ENCODE measurements at regions not wholly inside any gene's neighbourhood (a gene's known extent, or its start where the extent isn't known, plus 50 kb on each side); places are given as distances from the start of the nearest gene placed in this dataset.
"Not testable (repeated sequence)": the region's sequence is repeated elsewhere in the genome, so short reads cannot be mapped to it uniquely, and the experiment has no call there.

- H3K4me3 ChIP-seq (ENCODE audit: low read depth, low read length) = no peak overlapping the region
- TF ChIP-seq, protein P1, sequence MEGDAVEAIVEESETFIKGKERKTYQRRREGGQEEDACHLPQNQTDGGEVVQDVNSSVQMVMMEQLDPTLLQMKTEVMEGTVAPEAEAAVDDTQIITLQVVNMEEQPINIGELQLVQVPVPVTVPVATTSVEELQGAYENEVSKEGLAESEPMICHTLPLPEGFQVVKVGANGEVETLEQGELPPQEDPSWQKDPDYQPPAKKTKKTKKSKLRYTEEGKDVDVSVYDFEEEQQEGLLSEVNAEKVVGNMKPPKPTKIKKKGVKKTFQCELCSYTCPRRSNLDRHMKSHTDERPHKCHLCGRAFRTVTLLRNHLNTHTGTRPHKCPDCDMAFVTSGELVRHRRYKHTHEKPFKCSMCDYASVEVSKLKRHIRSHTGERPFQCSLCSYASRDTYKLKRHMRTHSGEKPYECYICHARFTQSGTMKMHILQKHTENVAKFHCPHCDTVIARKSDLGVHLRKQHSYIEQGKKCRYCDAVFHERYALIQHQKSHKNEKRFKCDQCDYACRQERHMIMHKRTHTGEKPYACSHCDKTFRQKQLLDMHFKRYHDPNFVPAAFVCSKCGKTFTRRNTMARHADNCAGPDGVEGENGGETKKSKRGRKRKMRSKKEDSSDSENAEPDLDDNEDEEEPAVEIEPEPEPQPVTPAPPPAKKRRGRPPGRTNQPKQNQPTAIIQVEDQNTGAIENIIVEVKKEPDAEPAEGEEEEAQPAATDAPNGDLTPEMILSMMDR (IDR thresholded peaks at IDR 0.05; ENCODE audit: borderline replicate concordance, insufficient read depth, low read depth, low read length) = no peak
Observed at GRCh38 chr7:86391813-86392212, 251.9 kb upstream of the GRM3 start.

GRCh38 chr7:86375602-86376001 lies 268.1 kb upstream of the GRM3 start:
- H3K4me3 ChIP-seq (ENCODE audit: low read depth, low read length) = not testable (repeated sequence)

- TF ChIP-seq, protein P1 (IDR thresholded peaks at IDR 0.05; ENCODE audit: borderline replicate concordance, insufficient read depth, low read depth, low read length) = no peak
- H3K4me3 ChIP-seq (ENCODE audit: low read depth, low read length) = no peak overlapping the region
Observed at GRCh38 chr7:86372262-86372661, 271.4 kb upstream of the GRM3 start.

DNA sequence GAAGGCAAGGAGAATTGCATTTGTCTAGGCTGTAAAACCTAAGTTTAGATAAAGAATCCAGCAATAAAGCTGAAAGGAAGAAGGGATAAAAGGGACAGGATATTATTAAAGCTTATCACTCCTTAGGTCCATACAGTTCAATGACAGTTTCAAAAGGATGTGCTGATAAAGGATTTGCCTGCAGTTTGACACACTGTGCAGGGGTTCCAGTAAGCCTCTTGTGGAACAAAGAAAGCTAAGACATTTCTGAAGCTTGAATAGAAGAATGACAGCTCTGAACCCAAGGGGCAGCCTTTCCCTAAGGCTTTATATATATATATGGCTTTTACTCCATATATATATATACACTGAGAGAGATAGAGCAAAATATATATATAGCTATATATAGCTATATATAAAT lies 276.8 kb upstream of the GRM3 start:
- TF ChIP-seq, protein P1 (IDR thresholded peaks at IDR 0.05; ENCODE audit: borderline replicate concordance, insufficient read depth, low read depth, low read length) = no peak
- no peak overlapping the region for H3K4me3 ChIP-seq (ENCODE audit: low read depth, low read length)

- not testable (repeated sequence) for H3K4me3 ChIP-seq (ENCODE audit: low read depth, low read length)
Observed at GRCh38 chr7:86340407-86340806, 303.3 kb upstream of the GRM3 start.

DNA sequence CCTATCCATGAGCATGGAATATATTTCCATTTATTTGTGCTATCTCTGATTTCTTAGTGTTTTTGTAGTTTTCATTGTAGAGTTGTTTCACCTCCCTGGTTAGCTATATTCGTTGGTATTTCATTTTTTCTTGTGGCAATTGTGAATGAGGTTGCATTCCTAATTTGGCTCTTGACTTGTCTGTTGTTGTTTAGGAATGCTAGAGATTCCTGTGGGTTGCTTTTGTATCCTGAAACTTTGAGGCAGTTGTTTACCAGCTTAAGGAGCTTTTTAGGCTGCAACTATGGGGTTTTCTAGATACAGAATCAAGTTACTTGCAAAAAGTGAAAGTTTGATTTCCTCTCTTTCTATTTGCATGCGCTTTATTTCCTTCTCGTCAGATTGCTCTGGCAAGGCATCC lies 304.7 kb upstream of the GRM3 start:
- TF ChIP-seq, protein P1 (IDR thresholded peaks at IDR 0.05; ENCODE audit: borderline replicate concordance, insufficient read depth, low read depth, low read length) = no peak
- H3K4me3 ChIP-seq (ENCODE audit: low read depth, low read length) = no peak overlapping the region

GRCh38 chr7:86328801-86329433 lies 314.8 kb upstream of the GRM3 start:
- TF ChIP-seq, protein P1 (IDR thresholded peaks at IDR 0.05; ENCODE audit: borderline replicate concordance, insufficient read depth, low read depth, low read length) = no peak
- no peak overlapping the region for H3K4me3 ChIP-seq (ENCODE audit: low read depth, low read length)

GRCh38 chr7:86326847-86327246 lies 316.9 kb upstream of the GRM3 start:
- TF ChIP-seq, protein P1 (IDR thresholded peaks at IDR 0.05; ENCODE audit: borderline replicate concordance, insufficient read depth, low read depth, low read length) = no peak
- no peak overlapping the region for H3K4me3 ChIP-seq (ENCODE audit: low read depth, low read length)

Data from GM12875 (cell line).